NB4 (cell line): ENCODE measurements at regions not wholly inside any gene's neighbourhood (a gene's known extent, or its start where the extent isn't known, plus 50 kb on each side); places are given as distances from the start of the nearest gene placed in this dataset.

ENCODE experiments used
- DNase-seq: peaks from one replicate; pipeline ENCODE4 v3.0.0; 2010; ENCODE audit warnings: low read depth
- H3K4me3 ChIP-seq: one replicate; pipeline ENCODE4 v1.5.1; 2011; ENCODE audit warnings: mild to moderate bottlenecking, low read depth, low read length, moderate library complexity
- CTCF ChIP-seq: IDR thresholded peaks from one replicate; pipeline ENCODE4 v1.5.1; 2012; ENCODE audit warnings: low read depth, low read length
- MAX ChIP-seq: IDR thresholded peaks from 2 replicates; pipeline ENCODE4 v1.6.1; 2011; ENCODE audit warnings: low read depth, low read length
- MYC ChIP-seq: IDR thresholded peaks from 2 replicates; pipeline ENCODE4 v1.6.1; 2011; ENCODE audit warnings: low read depth, low read length
- POLR2A ChIP-seq: IDR thresholded peaks from 2 replicates; pipeline ENCODE4 v1.6.1; 2011; ENCODE audit warnings: mild to moderate bottlenecking; ENCODE audit not compliant: insufficient read length; ENCODE audit errors: extremely low read depth

DNA sequence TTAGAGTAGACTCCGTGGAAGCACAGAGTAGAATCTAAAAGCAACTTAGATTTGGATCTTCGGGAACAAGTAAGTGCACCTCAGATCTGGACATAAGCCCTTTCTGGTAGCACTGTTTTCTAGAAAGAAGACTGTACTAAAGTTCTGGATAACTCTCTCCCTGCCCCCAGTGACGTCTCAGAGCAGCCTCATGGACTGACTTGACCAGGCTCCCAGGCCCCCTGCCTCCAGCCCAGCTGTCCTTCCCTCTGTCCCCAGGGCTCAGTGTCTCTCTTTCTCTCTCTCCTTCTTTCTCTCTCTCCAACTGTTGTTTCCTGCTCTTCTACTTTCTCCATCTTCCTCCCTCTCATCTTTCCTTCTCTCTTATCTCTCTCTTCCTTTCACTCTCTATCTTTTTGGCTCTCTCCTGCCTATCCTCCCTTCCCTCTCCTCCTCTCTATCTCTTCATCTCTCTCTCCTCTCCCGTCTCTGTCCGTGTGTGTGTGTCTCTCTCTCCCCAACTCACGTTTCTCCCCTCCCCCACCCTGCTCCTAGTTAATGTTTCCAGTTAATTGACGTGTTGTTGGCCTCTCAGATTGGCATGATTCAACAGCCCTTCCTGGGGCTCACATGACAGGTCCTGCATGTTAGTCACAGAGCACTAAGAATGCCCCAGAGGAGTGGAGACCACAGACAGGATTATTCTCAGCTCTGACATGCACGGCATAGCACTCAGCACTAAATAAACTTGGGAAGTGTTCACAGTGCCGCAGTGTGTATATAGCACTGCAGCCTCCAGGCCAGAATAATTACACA is 180.4 kb upstream of the FOXQ1 start:
- no peak for DNase-seq
- H3K4me3 ChIP-seq, result no peak overlapping the region
- TF ChIP-seq MYC (no peak), MAX (no peak), CTCF (no peak), POLR2A (no peak)

DNA sequence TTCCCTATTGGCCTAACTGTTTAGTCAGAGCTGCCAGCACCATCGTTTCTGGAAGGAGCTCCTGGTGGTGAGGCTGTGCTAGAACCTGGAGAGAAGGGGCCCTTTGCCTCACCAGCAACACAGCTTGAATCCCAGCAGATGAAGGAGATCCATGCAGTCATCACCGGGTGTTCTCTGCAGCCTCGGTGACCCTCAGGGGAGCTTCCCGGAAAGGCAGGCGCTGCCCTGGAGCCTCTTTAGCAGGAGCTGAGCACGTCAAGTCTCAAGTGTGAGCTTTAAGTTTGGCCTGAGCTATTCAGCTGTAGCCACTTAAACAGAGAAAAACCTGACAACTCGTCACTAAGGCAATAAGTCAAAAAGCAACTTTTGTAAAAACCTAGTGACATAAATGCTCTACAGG is 181.2 kb upstream of the FOXQ1 start:
- no peak for DNase-seq
- no peak overlapping the region for H3K4me3 ChIP-seq
- TF ChIP-seq MYC (no peak), MAX (no peak), POLR2A (no peak), CTCF (no peak)

DNA sequence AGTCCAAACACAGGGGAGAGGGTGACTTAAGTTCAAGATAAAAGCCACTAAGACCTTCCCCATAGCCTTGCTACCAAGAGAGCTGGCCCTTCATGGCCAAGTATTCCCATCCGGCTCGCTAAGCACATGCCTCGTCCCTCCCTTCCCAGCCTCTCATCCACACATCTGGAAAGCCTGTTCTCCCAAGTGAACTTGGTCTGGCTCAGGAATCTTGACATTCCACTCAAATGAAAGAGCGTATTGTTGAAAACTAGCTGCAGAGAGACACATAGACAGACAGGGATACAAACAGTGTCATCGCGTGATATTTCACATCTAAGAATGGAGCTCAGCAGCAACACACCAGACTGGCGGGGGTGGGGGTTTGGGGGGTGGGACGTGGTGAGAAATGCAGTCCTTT is 182.8 kb upstream of the FOXQ1 start:
- H3K4me3 ChIP-seq, result no peak overlapping the region
- DNase-seq, result no peak
- TF ChIP-seq MAX (no peak), POLR2A (no peak), MYC (no peak), CTCF (no peak)

DNA sequence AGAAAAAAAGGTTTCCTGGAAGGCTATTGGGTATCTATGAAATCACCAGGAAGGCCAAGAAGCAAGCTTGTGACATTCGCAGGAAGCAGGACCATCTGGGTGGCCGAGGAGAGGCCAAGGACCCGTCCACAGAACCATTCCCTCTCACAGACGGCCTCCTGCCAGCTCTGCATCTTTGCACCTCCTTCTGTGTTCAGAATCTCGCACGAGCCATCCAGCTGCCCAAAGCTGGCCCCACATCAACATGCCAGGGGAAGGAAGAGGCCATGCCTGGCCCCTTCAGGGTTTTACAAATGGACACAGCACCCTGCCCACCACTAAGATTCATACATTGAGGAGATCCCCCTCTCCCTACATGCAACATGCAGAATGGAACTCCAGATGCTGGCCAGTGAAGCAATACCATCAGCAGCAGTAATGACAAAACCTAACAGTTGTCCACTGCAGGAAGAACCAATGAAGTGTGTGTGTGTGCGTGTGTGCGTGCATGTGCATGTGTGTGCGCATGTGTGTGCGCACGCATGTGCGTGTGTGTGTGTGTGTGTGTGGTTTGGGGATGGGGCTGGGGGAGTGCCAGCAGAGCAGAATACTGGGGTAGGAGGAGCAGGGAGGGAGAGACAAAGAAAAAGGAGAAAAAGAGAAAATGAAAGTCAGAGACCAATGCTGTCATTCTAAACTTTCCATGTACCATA is 184.2 kb upstream of the FOXQ1 start:
- no peak overlapping the region for H3K4me3 ChIP-seq
- DNase-seq, result no peak
- TF ChIP-seq POLR2A, result no peak
- no peak for TF ChIP-seq MYC
- no peak for TF ChIP-seq MAX
- TF ChIP-seq CTCF, result no peak

DNA sequence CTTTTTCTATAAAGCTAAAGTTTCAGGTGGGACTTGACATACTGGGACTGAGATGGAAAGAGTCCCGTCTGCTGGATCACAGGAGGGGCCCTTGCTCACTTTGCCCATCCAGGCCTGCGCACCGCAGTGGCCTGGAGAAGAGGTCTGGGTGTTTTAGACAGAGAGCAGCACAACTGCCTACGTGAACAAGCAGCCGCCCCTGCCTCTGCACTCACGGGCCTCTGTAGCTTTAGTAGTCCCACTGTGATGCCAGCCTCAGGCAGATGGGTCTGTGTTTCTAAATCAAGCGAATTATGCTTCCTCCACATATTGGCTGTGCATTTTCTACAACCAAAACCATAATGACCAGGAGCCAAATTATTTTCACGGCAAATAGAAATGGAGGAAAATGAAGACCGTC is 184.8 kb upstream of the FOXQ1 start:
- no peak for TF ChIP-seq MAX
- no peak for TF ChIP-seq CTCF
- TF ChIP-seq MYC, result no peak
- no peak for TF ChIP-seq POLR2A
- DNase-seq, result no peak

More for the DNA sequence above, 184.8 kb upstream of the FOXQ1 start:
- no peak overlapping the region for H3K4me3 ChIP-seq
